Stomach (tissue), 4 donors: ENCODE measurements at regions not wholly inside any gene's neighbourhood (a gene's known extent, or its start where the extent isn't known, plus 50 kb on each side); places are given as distances from the start of the nearest gene placed in this dataset.

Source experiments
- POLR2A ChIP-seq, 4 donors: fragments of 450-650 bp; IDR thresholded peaks; one replicate each; pipeline ENCODE4 v1.6.1; 2016; ENCODE audit warnings: antibody characterized with exemption in 4 of 4, control low read depth in 2 of 4, mild to moderate bottlenecking in 1 of 4, moderate library complexity in 1 of 4
- TF ChIP-seq, protein P1 (sequence below), 7 experiments: fragments of 450-650 bp in 4 of 7; fragments of 200-600 bp in 3 of 7; sonication (generic) in 3 of 7; IDR thresholded peaks; one replicate each; pipeline ENCODE4 v1.5.1; 2016 to 2019; ENCODE audit warnings: antibody characterized with exemption in 7 of 7, control low read depth in 2 of 7, mild to moderate bottlenecking in 1 of 7

DNA sequence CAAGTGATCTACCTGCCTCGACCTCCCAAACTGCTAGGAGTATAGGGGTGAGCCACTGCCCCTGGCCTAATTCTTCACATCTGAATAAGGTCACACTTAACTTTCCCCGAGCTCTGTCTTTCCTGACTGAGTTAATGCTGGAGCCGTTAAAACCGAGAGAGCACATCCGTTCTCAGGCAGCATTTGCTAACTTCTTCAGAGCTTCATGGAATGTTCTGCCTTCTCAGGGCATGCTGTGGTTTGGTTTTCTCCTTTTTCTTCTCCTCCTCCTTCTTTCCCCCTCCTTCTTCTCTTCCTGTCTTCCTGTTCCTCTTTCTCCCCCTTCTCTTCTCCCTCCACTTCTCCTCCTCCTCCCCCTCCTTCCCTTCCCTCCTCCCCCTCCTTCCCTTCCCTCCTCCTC is 119.9 kb downstream of the ASMT start:
- no peak for TF ChIP-seq POLR2A (IDR thresholded peaks at IDR 0.05)
- TF ChIP-seq, protein P1, sequence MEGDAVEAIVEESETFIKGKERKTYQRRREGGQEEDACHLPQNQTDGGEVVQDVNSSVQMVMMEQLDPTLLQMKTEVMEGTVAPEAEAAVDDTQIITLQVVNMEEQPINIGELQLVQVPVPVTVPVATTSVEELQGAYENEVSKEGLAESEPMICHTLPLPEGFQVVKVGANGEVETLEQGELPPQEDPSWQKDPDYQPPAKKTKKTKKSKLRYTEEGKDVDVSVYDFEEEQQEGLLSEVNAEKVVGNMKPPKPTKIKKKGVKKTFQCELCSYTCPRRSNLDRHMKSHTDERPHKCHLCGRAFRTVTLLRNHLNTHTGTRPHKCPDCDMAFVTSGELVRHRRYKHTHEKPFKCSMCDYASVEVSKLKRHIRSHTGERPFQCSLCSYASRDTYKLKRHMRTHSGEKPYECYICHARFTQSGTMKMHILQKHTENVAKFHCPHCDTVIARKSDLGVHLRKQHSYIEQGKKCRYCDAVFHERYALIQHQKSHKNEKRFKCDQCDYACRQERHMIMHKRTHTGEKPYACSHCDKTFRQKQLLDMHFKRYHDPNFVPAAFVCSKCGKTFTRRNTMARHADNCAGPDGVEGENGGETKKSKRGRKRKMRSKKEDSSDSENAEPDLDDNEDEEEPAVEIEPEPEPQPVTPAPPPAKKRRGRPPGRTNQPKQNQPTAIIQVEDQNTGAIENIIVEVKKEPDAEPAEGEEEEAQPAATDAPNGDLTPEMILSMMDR (IDR thresholded peaks at IDR 0.05) = no peak
